SK-N-SH (cell line): ENCODE measurements at regions not wholly inside any gene's neighbourhood (a gene's known extent, or its start where the extent isn't known, plus 50 kb on each side); places are given as distances from the start of the nearest gene placed in this dataset.

Experiments
- CTCF ChIP-seq: fragments of 200-600 bp; sonication (generic); IDR thresholded peaks from 2 replicates; pipeline ENCODE4 v1.6.1; 2017; ENCODE audit warnings: antibody characterized with exemption, mild to moderate bottlenecking, moderate library complexity
- EP300 ChIP-seq, 2 experiments: IDR thresholded peaks; 2 replicates each; pipeline versions ENCODE4 v1.4.0 to v1.6.1; 2012; ENCODE audit warnings: borderline replicate concordance in 1 of 2, low read depth in 1 of 2, low read length in 1 of 2
- FOSL2 ChIP-seq: IDR thresholded peaks from 2 replicates; pipeline ENCODE4 v1.4.0; 2012; ENCODE audit warnings: low read depth, mild to moderate bottlenecking, moderate library complexity, borderline replicate concordance
- JUND ChIP-seq: IDR thresholded peaks from 2 replicates; pipeline ENCODE4 v1.4.0; 2012
- POLR2AphosphoS5 ChIP-seq: IDR thresholded peaks from 2 replicates; pipeline ENCODE4 v1.6.1; 2012; ENCODE audit warnings: low read depth, low read length
- RCOR1 ChIP-seq: fragments of 150-350 bp; IDR thresholded peaks from 2 replicates; pipeline ENCODE4 v1.6.1; 2017; ENCODE audit warnings: antibody characterized with exemption, low read length
- RFX5 ChIP-seq: IDR thresholded peaks from 2 replicates; pipeline ENCODE4 v1.6.1; 2012; ENCODE audit warnings: mild to moderate bottlenecking, improper control_type of control experiment, low read length
- SIN3A ChIP-seq: IDR thresholded peaks from 2 replicates; pipeline ENCODE4 v1.6.1; 2012; ENCODE audit warnings: low read depth, mild to moderate bottlenecking, low read length, moderate library complexity, borderline replicate concordance
- TF ChIP-seq, protein P1 (sequence below): fragments of 150-350 bp; IDR thresholded peaks from 2 replicates; pipeline ENCODE4 v1.6.1; 2017; ENCODE audit warnings: antibody characterized with exemption, low read length, low read depth, borderline replicate concordance

DNA sequence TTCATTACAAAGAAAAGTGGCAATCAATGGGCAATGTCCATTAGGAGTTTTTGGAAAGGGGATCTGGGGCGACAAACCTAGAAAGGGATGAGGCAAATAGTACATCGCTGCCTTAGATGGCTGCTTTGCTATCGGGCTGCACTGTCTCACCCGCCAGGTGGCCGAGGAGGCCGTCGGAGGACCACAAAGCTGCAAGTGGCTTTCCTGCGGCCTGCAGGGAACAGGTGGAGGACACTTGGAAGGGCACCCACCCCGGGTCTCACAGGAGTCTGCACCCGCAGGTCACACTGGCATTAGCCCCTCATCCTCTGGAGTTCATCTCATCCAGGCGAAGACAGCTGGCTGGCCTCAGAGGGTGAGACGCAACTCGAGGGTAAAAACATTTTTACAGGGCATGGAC is 1392.5 kb downstream of the AACS start:
- no peak for TF ChIP-seq JUND
- no peak for TF ChIP-seq RFX5
- no peak for TF ChIP-seq POLR2AphosphoS5
- TF ChIP-seq CTCF, result no peak
- TF ChIP-seq SIN3A, result no peak
- no peak for TF ChIP-seq EP300 (IDR thresholded peaks at IDR 0.05; ENCODE audit: borderline replicate concordance in 1 of 2, low read depth in 1 of 2, low read length in 1 of 2)
- TF ChIP-seq, protein P1, sequence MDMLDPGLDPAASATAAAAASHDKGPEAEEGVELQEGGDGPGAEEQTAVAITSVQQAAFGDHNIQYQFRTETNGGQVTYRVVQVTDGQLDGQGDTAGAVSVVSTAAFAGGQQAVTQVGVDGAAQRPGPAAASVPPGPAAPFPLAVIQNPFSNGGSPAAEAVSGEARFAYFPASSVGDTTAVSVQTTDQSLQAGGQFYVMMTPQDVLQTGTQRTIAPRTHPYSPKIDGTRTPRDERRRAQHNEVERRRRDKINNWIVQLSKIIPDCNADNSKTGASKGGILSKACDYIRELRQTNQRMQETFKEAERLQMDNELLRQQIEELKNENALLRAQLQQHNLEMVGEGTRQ, result no peak
- no peak for TF ChIP-seq RCOR1
- TF ChIP-seq FOSL2, result no peak
